H1 (cell line): ENCODE measurements at regions not wholly inside any gene's neighbourhood (a gene's known extent, or its start where the extent isn't known, plus 50 kb on each side); places are given as distances from the start of the nearest gene placed in this dataset.

Source experiments
- CTCF ChIP-seq, 3 experiments: IDR thresholded peaks; 1 replicate in 2 of 3; 2 replicates in 1 of 3; pipeline versions ENCODE4 v1.5.1 to v1.6.1; 2011; ENCODE audit warnings: low read length in 3 of 3, mild to moderate bottlenecking in 3 of 3, inconsistent platforms in 2 of 3, low read depth in 1 of 3, moderate library complexity in 1 of 3; ENCODE audit not compliant: insufficient read depth in 1 of 3; ENCODE audit errors: control extremely low read depth in 1 of 3
- POU5F1 ChIP-seq: IDR thresholded peaks from 2 replicates; pipeline ENCODE4 v1.6.1; 2011; ENCODE audit warnings: low read depth, mild to moderate bottlenecking, low read length, moderate library complexity
- RFX5 ChIP-seq: IDR thresholded peaks from 2 replicates; pipeline ENCODE4 v1.6.1; 2011; ENCODE audit warnings: low read depth, low read length, improper control_type of control experiment, borderline replicate concordance
- TF ChIP-seq, protein P1 (sequence below): IDR thresholded peaks from 2 replicates; pipeline ENCODE4 v1.6.1; 2012; ENCODE audit warnings: inconsistent platforms

GRCh38 chr12:94851396-94852028 is 152.0 kb downstream of the NDUFA12 start:
- TF ChIP-seq, protein P1, sequence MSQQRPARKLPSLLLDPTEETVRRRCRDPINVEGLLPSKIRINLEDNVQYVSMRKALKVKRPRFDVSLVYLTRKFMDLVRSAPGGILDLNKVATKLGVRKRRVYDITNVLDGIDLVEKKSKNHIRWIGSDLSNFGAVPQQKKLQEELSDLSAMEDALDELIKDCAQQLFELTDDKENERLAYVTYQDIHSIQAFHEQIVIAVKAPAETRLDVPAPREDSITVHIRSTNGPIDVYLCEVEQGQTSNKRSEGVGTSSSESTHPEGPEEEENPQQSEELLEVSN, result no peak
- TF ChIP-seq POU5F1 (no peak), CTCF (IDR thresholded peaks at IDR 0.05; ENCODE audit: control extremely low read depth in 1 of 3, insufficient read depth in 1 of 3, low read depth in 1 of 3, low read length in 3 of 3) (no peak), RFX5 (no peak)
